ENCODE measurements at regions not wholly inside any gene's neighbourhood (a gene's known extent, or its start where the extent isn't known, plus 50 kb on each side); places are given as distances from the start of the nearest gene placed in this dataset.

- Histone ChIP-seq H3K9me3 (no peaks in the 10 kb centered on the region), H3K4me1 (no peaks in the 10 kb centered on the region), H3K4me3 (no peak overlapping the region), H3K27me3 (no peaks in the 10 kb centered on the region), H3K27ac (no peak overlapping the region), H3K36me3 (no peaks in the 10 kb centered on the region)
- DNase-seq (ENCODE audit: low spot score): no peak
- TF ChIP-seq, protein P1, sequence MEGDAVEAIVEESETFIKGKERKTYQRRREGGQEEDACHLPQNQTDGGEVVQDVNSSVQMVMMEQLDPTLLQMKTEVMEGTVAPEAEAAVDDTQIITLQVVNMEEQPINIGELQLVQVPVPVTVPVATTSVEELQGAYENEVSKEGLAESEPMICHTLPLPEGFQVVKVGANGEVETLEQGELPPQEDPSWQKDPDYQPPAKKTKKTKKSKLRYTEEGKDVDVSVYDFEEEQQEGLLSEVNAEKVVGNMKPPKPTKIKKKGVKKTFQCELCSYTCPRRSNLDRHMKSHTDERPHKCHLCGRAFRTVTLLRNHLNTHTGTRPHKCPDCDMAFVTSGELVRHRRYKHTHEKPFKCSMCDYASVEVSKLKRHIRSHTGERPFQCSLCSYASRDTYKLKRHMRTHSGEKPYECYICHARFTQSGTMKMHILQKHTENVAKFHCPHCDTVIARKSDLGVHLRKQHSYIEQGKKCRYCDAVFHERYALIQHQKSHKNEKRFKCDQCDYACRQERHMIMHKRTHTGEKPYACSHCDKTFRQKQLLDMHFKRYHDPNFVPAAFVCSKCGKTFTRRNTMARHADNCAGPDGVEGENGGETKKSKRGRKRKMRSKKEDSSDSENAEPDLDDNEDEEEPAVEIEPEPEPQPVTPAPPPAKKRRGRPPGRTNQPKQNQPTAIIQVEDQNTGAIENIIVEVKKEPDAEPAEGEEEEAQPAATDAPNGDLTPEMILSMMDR (IDR thresholded peaks at IDR 0.05): no peak
Measured at GRCh38 chr5:8695902-8696845, 827.2 kb downstream of the MTRR start.

GRCh38 chr5:8700222-8700621, 831.3 kb downstream of the MTRR start:
- TF ChIP-seq, protein P1 (IDR thresholded peaks at IDR 0.05): no peak
- DNase-seq (ENCODE audit: low spot score): no peak
- Histone ChIP-seq H3K4me1 (no peaks in the 10 kb centered on the region), H3K27me3 (no peaks in the 10 kb centered on the region), H3K36me3 (no peaks in the 10 kb centered on the region), H3K27ac (no peak overlapping the region), H3K4me3 (no peak overlapping the region), H3K9me3 (no peaks in the 10 kb centered on the region)

GRCh38 chr5:8700671-8701070, 831.7 kb downstream of the MTRR start:
- no peaks in the 10 kb centered on the region for H3K9me3 ChIP-seq
- H3K36me3 ChIP-seq: no peaks in the 10 kb centered on the region
- H3K27ac ChIP-seq: no peak overlapping the region
- no peak overlapping the region for H3K4me3 ChIP-seq
- no peak for DNase-seq (ENCODE audit: low spot score)
- no peaks in the 10 kb centered on the region for H3K4me1 ChIP-seq
- TF ChIP-seq, protein P1 (IDR thresholded peaks at IDR 0.05): no peak
- H3K27me3 ChIP-seq: no peaks in the 10 kb centered on the region

- Histone ChIP-seq H3K36me3 (no peaks in the 10 kb centered on the region), H3K9me3 (no peaks in the 10 kb centered on the region), H3K4me3 (no peak overlapping the region), H3K4me1 (no peaks in the 10 kb centered on the region), H3K27me3 (no peaks in the 10 kb centered on the region), H3K27ac (no peak overlapping the region)
- TF ChIP-seq, protein P1 (IDR thresholded peaks at IDR 0.05): no peak
- DNase-seq (ENCODE audit: low spot score): no peak
Measured at GRCh38 chr5:8701251-8701650, 832.3 kb downstream of the MTRR start.

DNA sequence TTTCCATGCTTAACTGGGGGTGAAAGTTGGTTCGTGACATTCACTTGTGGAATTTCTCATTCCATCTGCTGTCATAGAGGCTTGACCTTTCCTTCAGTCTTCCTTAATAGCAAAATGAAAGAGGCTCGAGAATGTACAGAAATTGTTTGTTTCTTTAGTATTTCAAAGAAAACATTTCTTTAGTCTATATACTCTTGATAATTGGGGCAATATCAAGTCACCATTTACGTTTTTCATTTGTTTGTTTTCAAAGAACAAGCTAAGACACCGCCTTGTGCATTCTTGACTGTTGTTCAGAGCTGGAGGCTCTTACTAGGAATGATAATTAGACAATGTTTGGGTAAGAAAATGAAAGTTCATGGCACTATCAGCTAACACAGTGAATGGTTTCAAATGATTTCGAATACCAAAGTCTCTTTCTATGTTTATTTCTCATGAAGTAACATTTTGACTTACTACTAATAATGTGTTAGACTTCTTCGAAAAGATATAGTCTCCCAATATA, 835.4 kb downstream of the SEMA5A start:
- Histone ChIP-seq H3K4me1 (no peaks in the 10 kb centered on the region), H3K36me3 (no peaks in the 10 kb centered on the region), H3K27ac (no peak overlapping the region), H3K4me3 (no peak overlapping the region), H3K27me3 (no peaks in the 10 kb centered on the region), H3K9me3 (no peaks in the 10 kb centered on the region)
- TF ChIP-seq, protein P1 (IDR thresholded peaks at IDR 0.05): no peak
- no peak for DNase-seq (ENCODE audit: low spot score)
